Neural progenitor cell (in vitro differentiated cells): ENCODE measurements at regions not wholly inside any gene's neighbourhood (a gene's known extent, or its start where the extent isn't known, plus 50 kb on each side); places are given as distances from the start of the nearest gene placed in this dataset.

Experiments
- DNase-seq: peaks from one replicate; pipeline ENCODE4 v3.0.0-alpha.2; 2016; ENCODE audit warnings: low spot score
- H2AFZ ChIP-seq: fragments of 200-600 bp; sonication (generic); replicated peaks from 2 replicates; pipeline ENCODE4 v1.6.1; 2016; ENCODE audit warnings: antibody characterized with exemption
- H3F3A ChIP-seq: fragments of 200-600 bp; sonication (generic); 2 replicates; pipeline ENCODE4 v1.6.1; 2016; ENCODE audit warnings: antibody characterized with exemption, low read depth
- H3K27ac ChIP-seq: fragments of 200-600 bp; sonication (generic); 2 replicates; pipeline ENCODE4 v1.5.1; 2016; ENCODE audit warnings: mild to moderate bottlenecking
- H3K27me3 ChIP-seq: fragments of 200-600 bp; sonication (generic); 2 replicates; pipeline ENCODE4 v1.6.1; 2016; ENCODE audit warnings: mild to moderate bottlenecking, moderate library complexity
- H3K36me3 ChIP-seq: fragments of 200-600 bp; sonication (generic); 2 replicates; pipeline ENCODE4 v1.5.1; 2016
- H3K4me1 ChIP-seq: fragments of 200-600 bp; sonication (generic); 2 replicates; pipeline ENCODE4 v1.6.1; 2016; ENCODE audit warnings: mixed run types
- H3K4me2 ChIP-seq: fragments of 200-600 bp; sonication (generic); 2 replicates; pipeline ENCODE4 v1.6.1; 2016
- H3K4me3 ChIP-seq: fragments of 200-600 bp; sonication (generic); 2 replicates; pipeline ENCODE4 v1.5.1; 2016
- H3K79me2 ChIP-seq: fragments of 200-600 bp; sonication (generic); 2 replicates; pipeline ENCODE4 v1.6.1; 2016; ENCODE audit warnings: low read depth
- H3K9ac ChIP-seq: fragments of 200-600 bp; sonication (generic); 2 replicates; pipeline ENCODE4 v1.6.1; 2016
- H3K9me3 ChIP-seq: fragments of 200-600 bp; sonication (generic); 2 replicates; pipeline ENCODE4 v1.5.1; 2016; ENCODE audit warnings: low read depth
- H4K20me1 ChIP-seq: fragments of 200-600 bp; sonication (generic); 2 replicates; pipeline ENCODE4 v1.6.1; 2016; ENCODE audit warnings: low read depth
- H3K27ac Mint-ChIP-seq: 3 replicates; pipeline ENCODE4 v1.8.0; 2021; ENCODE audit warnings: mixed read lengths
- H3K27me3 Mint-ChIP-seq: 2 replicates; pipeline ENCODE4 v1.8.0; 2022; ENCODE audit warnings: low read depth, mild to moderate bottlenecking, inconsistent platforms, moderate library complexity, mixed read lengths; ENCODE audit not compliant: insufficient read depth
- H3K36me3 Mint-ChIP-seq: 3 replicates; pipeline ENCODE4 v1.8.0; 2021; ENCODE audit warnings: mixed read lengths
- H3K4me1 Mint-ChIP-seq: 3 replicates; pipeline ENCODE4 v1.8.0; 2021; ENCODE audit warnings: mixed read lengths
- H3K4me3 Mint-ChIP-seq: 3 replicates; pipeline ENCODE4 v1.8.0; 2021; ENCODE audit warnings: mild to moderate bottlenecking, moderate library complexity, mixed read lengths
- H3K9me3 Mint-ChIP-seq: 3 replicates; pipeline ENCODE4 v1.8.0; 2020; ENCODE audit warnings: mixed read lengths
- EZH2 ChIP-seq: fragments of 200-600 bp; sonication (generic); IDR thresholded peaks from 2 replicates; pipeline ENCODE4 v1.6.1; 2017; ENCODE audit warnings: antibody characterized with exemption, mild to moderate bottlenecking, moderate library complexity
- EZH2phosphoT487 ChIP-seq: fragments of 200-600 bp; sonication (generic); IDR thresholded peaks from 2 replicates; pipeline ENCODE4 v1.6.1; 2017; ENCODE audit warnings: antibody characterized with exemption
- TF ChIP-seq, protein P1 (sequence below): fragments of 200-600 bp; sonication (generic); IDR thresholded peaks from 2 replicates; pipeline ENCODE4 v1.5.1; 2017; ENCODE audit warnings: antibody characterized with exemption, mild to moderate bottlenecking

DNA sequence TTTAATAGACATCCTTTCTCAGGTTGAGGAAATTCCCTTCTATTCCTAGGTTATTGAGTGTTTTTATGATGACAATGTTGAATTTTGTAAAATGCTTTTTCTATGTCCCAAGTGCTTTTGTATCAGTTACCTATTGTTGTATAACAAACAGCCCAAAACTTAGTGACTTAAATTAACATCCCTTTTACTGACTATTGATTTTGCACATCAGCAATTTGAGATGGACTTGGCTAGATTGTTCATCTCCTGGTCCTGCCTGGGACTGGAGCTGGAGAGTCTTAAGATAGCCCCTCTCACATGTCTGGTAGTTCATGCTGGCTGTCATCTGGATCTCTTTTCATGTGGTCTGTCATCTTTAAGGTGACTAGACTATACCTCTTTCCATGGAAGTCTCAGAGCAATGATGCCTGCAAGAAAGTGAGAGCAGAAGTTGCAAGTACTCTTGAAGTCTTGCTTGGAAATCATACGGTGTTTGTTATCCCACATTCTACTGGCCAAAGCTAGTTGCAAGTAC lies 132.6 kb downstream of the RPAP3 start:
- DNase-seq: no peak

DNA sequence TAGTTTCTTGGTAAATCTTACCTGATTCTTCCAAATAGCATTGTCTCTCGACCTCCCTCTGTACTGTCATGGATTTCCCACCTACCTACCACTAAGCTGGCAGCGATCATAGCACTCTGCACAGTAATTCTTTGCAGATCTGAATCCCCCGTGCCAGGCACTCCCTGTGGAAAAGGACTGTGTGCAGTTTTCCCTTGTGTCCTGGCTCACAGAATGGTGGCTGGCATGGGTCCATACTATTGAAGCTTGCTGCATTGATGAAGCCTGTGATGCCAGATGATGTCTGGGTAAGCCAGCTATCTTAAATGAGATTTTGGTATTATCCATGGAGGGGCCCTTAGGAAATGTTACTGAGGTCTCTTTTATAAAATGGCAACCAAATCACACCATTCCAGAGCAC lies 135.7 kb downstream of the RPAP3 start:
- H3K4me3 Mint-ChIP-seq: no peak overlapping the region
- no peak overlapping the region for H3K27ac ChIP-seq

More for the DNA sequence above, 132.6 kb downstream of the RPAP3 start:
- H3F3A ChIP-seq: peaks cover 28% of the 10 kb centered on the region
- TF ChIP-seq, protein P1, sequence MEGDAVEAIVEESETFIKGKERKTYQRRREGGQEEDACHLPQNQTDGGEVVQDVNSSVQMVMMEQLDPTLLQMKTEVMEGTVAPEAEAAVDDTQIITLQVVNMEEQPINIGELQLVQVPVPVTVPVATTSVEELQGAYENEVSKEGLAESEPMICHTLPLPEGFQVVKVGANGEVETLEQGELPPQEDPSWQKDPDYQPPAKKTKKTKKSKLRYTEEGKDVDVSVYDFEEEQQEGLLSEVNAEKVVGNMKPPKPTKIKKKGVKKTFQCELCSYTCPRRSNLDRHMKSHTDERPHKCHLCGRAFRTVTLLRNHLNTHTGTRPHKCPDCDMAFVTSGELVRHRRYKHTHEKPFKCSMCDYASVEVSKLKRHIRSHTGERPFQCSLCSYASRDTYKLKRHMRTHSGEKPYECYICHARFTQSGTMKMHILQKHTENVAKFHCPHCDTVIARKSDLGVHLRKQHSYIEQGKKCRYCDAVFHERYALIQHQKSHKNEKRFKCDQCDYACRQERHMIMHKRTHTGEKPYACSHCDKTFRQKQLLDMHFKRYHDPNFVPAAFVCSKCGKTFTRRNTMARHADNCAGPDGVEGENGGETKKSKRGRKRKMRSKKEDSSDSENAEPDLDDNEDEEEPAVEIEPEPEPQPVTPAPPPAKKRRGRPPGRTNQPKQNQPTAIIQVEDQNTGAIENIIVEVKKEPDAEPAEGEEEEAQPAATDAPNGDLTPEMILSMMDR: no peak
- TF ChIP-seq EZH2 (no peak), EZH2phosphoT487 (no peak)
- H3K4me3 ChIP-seq: no peak overlapping the region
- Mint-ChIP-seq H3K4me1 (peaks cover 33% of the 10 kb centered on the region), H3K36me3 (no peaks in the 10 kb centered on the region), H3K9me3 (peaks cover 10% of the 10 kb centered on the region), H3K4me3 (no peak overlapping the region), H3K27me3 (no peaks in the 10 kb centered on the region), H3K27ac (no peak overlapping the region)
- H3K36me3 ChIP-seq: no peaks in the 10 kb centered on the region
- no peaks in the 10 kb centered on the region for H3K27me3 ChIP-seq
- no peak overlapping the region for H3K27ac ChIP-seq
- no peaks in the 10 kb centered on the region for H4K20me1 ChIP-seq
- H3K4me1 ChIP-seq: peaks cover 37% of the 10 kb centered on the region
- no peaks in the 10 kb centered on the region for H3K79me2 ChIP-seq
- H2AFZ ChIP-seq: no peak overlapping the region
- H3K9me3 ChIP-seq: no peaks in the 10 kb centered on the region
- H3K4me2 ChIP-seq: no peak overlapping the region
- H3K9ac ChIP-seq: no peak overlapping the region

DNA sequence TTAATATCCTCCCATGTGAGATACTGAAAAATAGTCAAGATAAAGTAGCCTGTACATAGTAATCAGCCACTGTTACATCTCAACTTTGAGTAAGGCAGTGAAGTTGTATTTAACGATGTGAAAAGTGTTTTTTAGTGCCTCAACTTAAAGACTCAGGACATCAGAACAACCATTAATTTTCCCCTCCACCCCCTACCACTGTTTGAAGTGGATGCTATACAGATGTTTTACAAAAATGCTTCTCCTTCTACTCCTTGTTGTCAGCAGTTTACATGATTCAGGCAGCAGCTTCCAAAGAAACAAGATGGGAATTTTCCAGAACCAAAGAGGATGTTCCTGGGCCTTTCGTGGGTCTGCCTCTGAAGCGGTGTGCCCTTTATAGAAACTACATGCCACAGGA lies 143.6 kb downstream of the RPAP3 start:
- H3K4me3 ChIP-seq: no peak overlapping the region
- H3K27me3 Mint-ChIP-seq: peaks cover 2% of the 10 kb centered on the region
- no peaks in the 10 kb centered on the region for H3K9me3 ChIP-seq
- H2AFZ ChIP-seq: no peak overlapping the region
- H3K9ac ChIP-seq: no peak overlapping the region
- no peak for DNase-seq
- H3K36me3 ChIP-seq: no peaks in the 10 kb centered on the region
- H3K27ac Mint-ChIP-seq: no peak overlapping the region
- H3K79me2 ChIP-seq: no peaks in the 10 kb centered on the region
- H3K27ac ChIP-seq: no peak overlapping the region
- H4K20me1 ChIP-seq: no peaks in the 10 kb centered on the region
- H3K4me1 Mint-ChIP-seq: peaks cover 4% of the 10 kb centered on the region
- no peaks in the 10 kb centered on the region for H3F3A ChIP-seq
- TF ChIP-seq, protein P1: no peak
- TF ChIP-seq EZH2phosphoT487 (no peak), EZH2 (no peak)
- H3K4me3 Mint-ChIP-seq: no peak overlapping the region
- H3K9me3 Mint-ChIP-seq: no peaks in the 10 kb centered on the region
- H3K4me2 ChIP-seq: no peak overlapping the region
- peaks cover 5% of the 10 kb centered on the region for H3K4me1 ChIP-seq
- H3K27me3 ChIP-seq: no peaks in the 10 kb centered on the region
- no peaks in the 10 kb centered on the region for H3K36me3 Mint-ChIP-seq

More for the DNA sequence above, 135.7 kb downstream of the RPAP3 start:
- H3K27ac Mint-ChIP-seq: no peak overlapping the region
- Histone ChIP-seq H2AFZ (no peak overlapping the region), H3F3A (peaks cover 4% of the 10 kb centered on the region), H4K20me1 (no peaks in the 10 kb centered on the region), H3K4me1 (peaks cover 7% of the 10 kb centered on the region), H3K36me3 (no peaks in the 10 kb centered on the region), H3K79me2 (no peaks in the 10 kb centered on the region), H3K27me3 (no peaks in the 10 kb centered on the region), H3K9me3 (no peaks in the 10 kb centered on the region), H3K9ac (no peak overlapping the region), H3K4me3 (no peak overlapping the region), H3K4me2 (no peak overlapping the region)
- H3K4me1 Mint-ChIP-seq: peaks cover 6% of the 10 kb centered on the region
- DNase-seq: no peak
- no peak for TF ChIP-seq EZH2phosphoT487
- TF ChIP-seq EZH2: no peak
- TF ChIP-seq, protein P1: no peak
- H3K9me3 Mint-ChIP-seq: peaks cover 10% of the 10 kb centered on the region
- no peaks in the 10 kb centered on the region for H3K36me3 Mint-ChIP-seq
- no peaks in the 10 kb centered on the region for H3K27me3 Mint-ChIP-seq
